ENCODE measurements at regions not wholly inside any gene's neighbourhood (a gene's known extent, or its start where the extent isn't known, plus 50 kb on each side); places are given as distances from the start of the nearest gene placed in this dataset.

DNA sequence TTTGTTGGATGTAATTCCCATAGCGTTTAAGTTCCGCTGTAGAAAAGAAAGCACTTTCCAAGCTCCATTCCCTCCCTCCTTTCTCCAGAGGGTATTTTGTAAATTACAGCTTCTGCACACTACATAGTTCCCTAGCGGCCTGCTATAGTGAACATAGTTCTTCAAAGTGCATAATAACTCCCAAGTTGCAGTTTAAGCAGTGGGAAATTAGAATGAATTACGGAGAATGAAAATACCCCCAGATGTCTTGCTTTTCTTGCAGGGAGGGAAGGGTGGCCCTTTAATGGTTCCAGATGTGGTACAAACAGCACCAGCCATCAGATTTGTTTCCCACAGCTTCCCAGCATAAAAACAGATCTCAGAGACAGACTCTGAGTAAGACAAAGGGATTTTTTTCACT, 893.9 kb downstream of the SUCLG1 start:
- Histone ChIP-seq H3K9me1 (ENCODE audit: control insufficient read depth, extremely low read depth, insufficient read depth, low read length) (no peaks in the 10 kb centered on the region), H2AFZ (ENCODE audit: control insufficient read depth, low read length) (no peak overlapping the region), H3K27me3 (ENCODE audit: control insufficient read depth, extremely low read depth, insufficient read depth, low read length) (no peaks in the 10 kb centered on the region), H3K9me3 (ENCODE audit: control insufficient read depth, low read depth, low read length) (no peaks in the 10 kb centered on the region), H3K4me3 (ENCODE audit: control insufficient read depth in 2 of 3, extremely low read depth in 1 of 3, insufficient read depth in 2 of 3, low read depth in 1 of 3, low read length in 3 of 3) (no peak overlapping the region), H3K36me3 (ENCODE audit: control insufficient read depth in 2 of 2, extremely low read depth in 1 of 2, insufficient read depth in 2 of 2, low read length in 2 of 2) (no peaks in the 10 kb centered on the region), H3K4me2 (ENCODE audit: control insufficient read depth, extremely low read depth, insufficient read depth, low read depth, low read length) (no peak overlapping the region), H3K9ac (ENCODE audit: control insufficient read depth, extremely low read depth, insufficient read depth, low read length) (no peak overlapping the region), H3K4me1 (ENCODE audit: control insufficient read depth, extremely low read depth, insufficient read depth, low read length) (no peaks in the 10 kb centered on the region), H3K79me2 (ENCODE audit: control insufficient read depth, insufficient read depth, low read length) (no peaks in the 10 kb centered on the region), H3K27ac (ENCODE audit: control insufficient read depth, insufficient read depth, low read length) (no peak overlapping the region), H4K20me1 (ENCODE audit: control insufficient read depth, extremely low read depth, insufficient read depth, low read length) (no peaks in the 10 kb centered on the region)
- DNase-seq (ENCODE audit: low read depth, low spot score) (no peak), FAIRE-seq (no peak)
- TF ChIP-seq, protein P1, sequence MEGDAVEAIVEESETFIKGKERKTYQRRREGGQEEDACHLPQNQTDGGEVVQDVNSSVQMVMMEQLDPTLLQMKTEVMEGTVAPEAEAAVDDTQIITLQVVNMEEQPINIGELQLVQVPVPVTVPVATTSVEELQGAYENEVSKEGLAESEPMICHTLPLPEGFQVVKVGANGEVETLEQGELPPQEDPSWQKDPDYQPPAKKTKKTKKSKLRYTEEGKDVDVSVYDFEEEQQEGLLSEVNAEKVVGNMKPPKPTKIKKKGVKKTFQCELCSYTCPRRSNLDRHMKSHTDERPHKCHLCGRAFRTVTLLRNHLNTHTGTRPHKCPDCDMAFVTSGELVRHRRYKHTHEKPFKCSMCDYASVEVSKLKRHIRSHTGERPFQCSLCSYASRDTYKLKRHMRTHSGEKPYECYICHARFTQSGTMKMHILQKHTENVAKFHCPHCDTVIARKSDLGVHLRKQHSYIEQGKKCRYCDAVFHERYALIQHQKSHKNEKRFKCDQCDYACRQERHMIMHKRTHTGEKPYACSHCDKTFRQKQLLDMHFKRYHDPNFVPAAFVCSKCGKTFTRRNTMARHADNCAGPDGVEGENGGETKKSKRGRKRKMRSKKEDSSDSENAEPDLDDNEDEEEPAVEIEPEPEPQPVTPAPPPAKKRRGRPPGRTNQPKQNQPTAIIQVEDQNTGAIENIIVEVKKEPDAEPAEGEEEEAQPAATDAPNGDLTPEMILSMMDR (optimal IDR thresholded peaks at IDR 0.05 in 1 of 3, IDR thresholded peaks at IDR 0.05 in 1 of 3, conservative IDR thresholded peaks at IDR 0.05 in 1 of 3; ENCODE audit: extremely low read depth in 1 of 3, insufficient read depth in 2 of 3, low read length in 3 of 3), result no peak
- no peak for TF ChIP-seq EZH2 (IDR thresholded peaks at IDR 0.05; ENCODE audit: low read length)
- dilution Hi-C loops (cut with MboI; ENCODE audit: extremely low pct_ligation_motif_present, low sequenced_read_pairs), result no loop called here

DNA sequence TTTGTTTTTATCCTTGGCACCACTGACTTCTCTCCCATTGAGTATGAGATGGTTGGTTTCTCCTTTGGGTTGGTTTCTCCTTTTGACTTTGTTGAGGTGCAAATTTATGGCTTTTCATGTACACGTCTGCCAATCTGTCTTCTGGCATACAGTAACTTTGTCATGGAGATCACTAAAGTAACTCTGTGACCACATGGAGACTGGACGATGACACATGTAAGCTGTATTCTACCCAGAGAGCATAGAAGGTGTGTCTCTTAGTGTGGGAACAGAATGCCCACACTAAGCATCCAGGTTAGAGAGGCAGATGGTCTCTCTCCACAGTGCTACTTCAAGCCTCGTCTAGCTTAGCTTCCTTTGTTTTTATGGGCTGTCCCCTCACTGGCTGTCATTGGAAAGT, 897.5 kb downstream of the SUCLG1 start:
- Histone ChIP-seq H3K4me2 (ENCODE audit: control insufficient read depth, extremely low read depth, insufficient read depth, low read depth, low read length) (no peak overlapping the region), H3K4me1 (ENCODE audit: control insufficient read depth, extremely low read depth, insufficient read depth, low read length) (no peaks in the 10 kb centered on the region), H3K4me3 (ENCODE audit: control insufficient read depth in 2 of 3, extremely low read depth in 1 of 3, insufficient read depth in 2 of 3, low read depth in 1 of 3, low read length in 3 of 3) (no peak overlapping the region), H3K27me3 (ENCODE audit: control insufficient read depth, extremely low read depth, insufficient read depth, low read length) (no peaks in the 10 kb centered on the region), H2AFZ (ENCODE audit: control insufficient read depth, low read length) (no peak overlapping the region), H3K9me1 (ENCODE audit: control insufficient read depth, extremely low read depth, insufficient read depth, low read length) (no peaks in the 10 kb centered on the region), H3K9ac (ENCODE audit: control insufficient read depth, extremely low read depth, insufficient read depth, low read length) (no peak overlapping the region), H3K36me3 (ENCODE audit: control insufficient read depth in 2 of 2, extremely low read depth in 1 of 2, insufficient read depth in 2 of 2, low read length in 2 of 2) (no peaks in the 10 kb centered on the region), H4K20me1 (ENCODE audit: control insufficient read depth, extremely low read depth, insufficient read depth, low read length) (no peaks in the 10 kb centered on the region), H3K27ac (ENCODE audit: control insufficient read depth, insufficient read depth, low read length) (no peak overlapping the region), H3K9me3 (ENCODE audit: control insufficient read depth, low read depth, low read length) (no peaks in the 10 kb centered on the region), H3K79me2 (ENCODE audit: control insufficient read depth, insufficient read depth, low read length) (no peaks in the 10 kb centered on the region)
- dilution Hi-C loops (cut with MboI; ENCODE audit: extremely low pct_ligation_motif_present, low sequenced_read_pairs), result no loop called here
- FAIRE-seq (no peak), DNase-seq (ENCODE audit: low read depth, low spot score) (no peak)
- no peak for TF ChIP-seq EZH2 (IDR thresholded peaks at IDR 0.05; ENCODE audit: low read length)
- TF ChIP-seq, protein P1 (optimal IDR thresholded peaks at IDR 0.05 in 1 of 3, IDR thresholded peaks at IDR 0.05 in 1 of 3, conservative IDR thresholded peaks at IDR 0.05 in 1 of 3; ENCODE audit: extremely low read depth in 1 of 3, insufficient read depth in 2 of 3, low read length in 3 of 3), result no peak
